Keratinocyte (primary cell): ENCODE measurements at regions not wholly inside any gene's neighbourhood (a gene's known extent, or its start where the extent isn't known, plus 50 kb on each side); places are given as distances from the start of the nearest gene placed in this dataset.
"Not testable (repeated sequence)": the region's sequence is repeated elsewhere in the genome, so short reads cannot be mapped to it uniquely, and the experiment has no call there.

Experiments used
- EZH2 ChIP-seq: IDR thresholded peaks from one replicate; pipeline ENCODE4 v1.6.1; 2012; ENCODE audit warnings: inconsistent platforms, mild to moderate bottlenecking, low read length, moderate library complexity
- TF ChIP-seq, protein P1 (sequence below), 3 experiments: IDR thresholded peaks in 1 of 3; conservative IDR thresholded peaks in 1 of 3; optimal IDR thresholded peaks in 1 of 3; 2 replicates in 2 of 3; 3 replicates in 1 of 3; pipeline versions ENCODE3 to v1.5.1; 2011; ENCODE audit warnings: low read length in 3 of 3, mild to moderate bottlenecking in 3 of 3, moderate library complexity in 2 of 3, control low read depth in 1 of 3, inconsistent platforms in 1 of 3; ENCODE audit not compliant: insufficient read depth in 2 of 3; ENCODE audit errors: extremely low read depth in 1 of 3

DNA sequence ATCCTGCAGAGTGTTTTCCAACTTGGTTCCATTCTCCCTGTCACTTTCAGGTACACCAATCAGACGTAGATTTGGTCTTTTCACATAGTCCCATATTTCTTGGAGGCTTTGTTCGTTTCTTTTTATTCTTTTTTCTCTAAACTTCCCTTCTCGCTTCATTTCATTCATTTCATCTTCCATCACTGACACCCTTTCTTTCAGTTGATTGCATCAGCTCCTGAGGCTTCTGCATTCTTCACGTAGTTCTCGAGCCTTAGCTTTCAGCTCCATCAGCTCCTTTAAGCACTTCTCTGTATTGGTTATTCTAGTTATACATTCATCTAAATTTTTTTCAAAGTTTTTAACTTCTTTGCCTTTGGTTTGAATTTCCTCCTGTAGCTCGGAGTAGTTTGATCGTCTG lies 140.1 kb downstream of the PLPPR4 start:
- TF ChIP-seq, protein P1, sequence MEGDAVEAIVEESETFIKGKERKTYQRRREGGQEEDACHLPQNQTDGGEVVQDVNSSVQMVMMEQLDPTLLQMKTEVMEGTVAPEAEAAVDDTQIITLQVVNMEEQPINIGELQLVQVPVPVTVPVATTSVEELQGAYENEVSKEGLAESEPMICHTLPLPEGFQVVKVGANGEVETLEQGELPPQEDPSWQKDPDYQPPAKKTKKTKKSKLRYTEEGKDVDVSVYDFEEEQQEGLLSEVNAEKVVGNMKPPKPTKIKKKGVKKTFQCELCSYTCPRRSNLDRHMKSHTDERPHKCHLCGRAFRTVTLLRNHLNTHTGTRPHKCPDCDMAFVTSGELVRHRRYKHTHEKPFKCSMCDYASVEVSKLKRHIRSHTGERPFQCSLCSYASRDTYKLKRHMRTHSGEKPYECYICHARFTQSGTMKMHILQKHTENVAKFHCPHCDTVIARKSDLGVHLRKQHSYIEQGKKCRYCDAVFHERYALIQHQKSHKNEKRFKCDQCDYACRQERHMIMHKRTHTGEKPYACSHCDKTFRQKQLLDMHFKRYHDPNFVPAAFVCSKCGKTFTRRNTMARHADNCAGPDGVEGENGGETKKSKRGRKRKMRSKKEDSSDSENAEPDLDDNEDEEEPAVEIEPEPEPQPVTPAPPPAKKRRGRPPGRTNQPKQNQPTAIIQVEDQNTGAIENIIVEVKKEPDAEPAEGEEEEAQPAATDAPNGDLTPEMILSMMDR (optimal IDR thresholded peaks at IDR 0.05 in 1 of 3, IDR thresholded peaks at IDR 0.05 in 1 of 3, conservative IDR thresholded peaks at IDR 0.05 in 1 of 3; ENCODE audit: extremely low read depth in 1 of 3, insufficient read depth in 2 of 3, low read length in 3 of 3): not testable (repeated sequence)
- TF ChIP-seq EZH2: not testable (repeated sequence)
